ENCODE measurements at regions not wholly inside any gene's neighbourhood (a gene's known extent, or its start where the extent isn't known, plus 50 kb on each side); places are given as distances from the start of the nearest gene placed in this dataset.
A peak's percentile ranks its signal among the peaks of the same experiment; 100 is the strongest.

DNA sequence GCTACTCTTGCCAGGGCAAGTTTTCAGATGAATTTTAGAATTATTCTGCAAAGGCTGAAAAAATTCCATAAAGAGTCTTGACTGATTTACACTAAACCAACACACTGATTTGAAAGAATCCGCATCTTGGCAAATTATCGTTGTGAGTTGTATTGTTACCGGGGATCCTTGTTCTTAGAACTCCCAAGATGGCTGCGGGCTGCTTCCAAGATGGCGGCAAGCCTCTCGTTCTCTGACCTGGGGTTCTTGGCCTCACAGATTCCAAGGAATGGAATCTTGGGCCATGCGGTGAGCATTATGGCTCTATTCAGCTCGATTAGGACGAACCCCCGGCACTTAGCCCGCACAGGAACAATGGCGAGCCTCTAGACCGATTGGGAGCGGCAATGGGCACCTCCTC lies 132.5 kb downstream of the ZNF664 start:
- Histone ChIP-seq H2AFZ (ENCODE audit: low read length) (no peak overlapping the region), H4K20me1 (ENCODE audit: insufficient read depth, low read length) (no peaks in the 10 kb centered on the region), H3K79me2 (ENCODE audit: insufficient read depth, low read depth, low read length) (no peaks in the 10 kb centered on the region), H3K27ac (ENCODE audit: low read depth, low read length, poor library complexity, severe bottlenecking) (no peak overlapping the region), H3K4me3 (ENCODE audit: low read depth, low read length, poor library complexity, severe bottlenecking) (no peak overlapping the region), H3K4me1 (ENCODE audit: insufficient read depth, low read length, poor library complexity, severe bottlenecking) (peaks cover 7% of the 10 kb centered on the region), H3K4me2 (ENCODE audit: low read length) (no peak overlapping the region), H3K36me3 (ENCODE audit: insufficient read depth, low read length) (no peaks in the 10 kb centered on the region), H3K9me3 (ENCODE audit: low read length) (no peaks in the 10 kb centered on the region), H3K9me2 (ENCODE audit: insufficient read depth, low read length) (no peaks in the 10 kb centered on the region)
- no peak for DNase-seq (ENCODE audit: low spot score)
- BruUV-seq (replicated peaks), result no TSS peak
- ChIA-PET CTCF (ENCODE audit: unreplicated experiment) (no interaction called here), POLR2A (no interaction called here)
- intact Hi-C loops (cut with micrococcal nuclease; ENCODE audit: unreplicated experiment), result no loop called here
- TF ChIP-seq EZH2phosphoT487 (IDR thresholded peaks at IDR 0.05; ENCODE audit: borderline replicate concordance, low read depth, low read length), result no peak
- TF ChIP-seq, protein P1, sequence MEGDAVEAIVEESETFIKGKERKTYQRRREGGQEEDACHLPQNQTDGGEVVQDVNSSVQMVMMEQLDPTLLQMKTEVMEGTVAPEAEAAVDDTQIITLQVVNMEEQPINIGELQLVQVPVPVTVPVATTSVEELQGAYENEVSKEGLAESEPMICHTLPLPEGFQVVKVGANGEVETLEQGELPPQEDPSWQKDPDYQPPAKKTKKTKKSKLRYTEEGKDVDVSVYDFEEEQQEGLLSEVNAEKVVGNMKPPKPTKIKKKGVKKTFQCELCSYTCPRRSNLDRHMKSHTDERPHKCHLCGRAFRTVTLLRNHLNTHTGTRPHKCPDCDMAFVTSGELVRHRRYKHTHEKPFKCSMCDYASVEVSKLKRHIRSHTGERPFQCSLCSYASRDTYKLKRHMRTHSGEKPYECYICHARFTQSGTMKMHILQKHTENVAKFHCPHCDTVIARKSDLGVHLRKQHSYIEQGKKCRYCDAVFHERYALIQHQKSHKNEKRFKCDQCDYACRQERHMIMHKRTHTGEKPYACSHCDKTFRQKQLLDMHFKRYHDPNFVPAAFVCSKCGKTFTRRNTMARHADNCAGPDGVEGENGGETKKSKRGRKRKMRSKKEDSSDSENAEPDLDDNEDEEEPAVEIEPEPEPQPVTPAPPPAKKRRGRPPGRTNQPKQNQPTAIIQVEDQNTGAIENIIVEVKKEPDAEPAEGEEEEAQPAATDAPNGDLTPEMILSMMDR (conservative IDR thresholded peaks at IDR 0.05; ENCODE audit: low read length), result no peak

DNA sequence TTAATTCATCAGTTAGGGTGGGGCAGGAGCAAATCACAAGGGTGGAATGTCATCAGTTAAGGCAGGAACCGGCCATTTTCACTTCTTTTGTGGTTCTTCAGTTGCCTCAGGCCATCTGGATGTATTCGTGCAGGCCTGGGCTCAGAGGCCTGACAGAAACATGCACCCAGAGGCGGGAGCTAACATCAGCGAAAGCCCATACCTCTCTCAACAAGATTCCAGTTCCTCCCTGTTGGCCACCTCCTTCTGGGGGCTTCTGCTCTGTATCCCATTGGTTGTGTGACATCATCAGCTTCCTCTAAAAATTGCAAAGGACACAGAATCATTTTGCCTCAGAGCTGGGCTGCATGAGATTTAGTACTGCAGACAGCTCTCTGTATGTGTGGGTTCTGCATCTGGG lies 134.3 kb downstream of the ZNF664 start:
- Histone ChIP-seq H3K4me1 (ENCODE audit: insufficient read depth, low read length, poor library complexity, severe bottlenecking) (peaks cover 7% of the 10 kb centered on the region), H3K4me2 (ENCODE audit: low read length) (no peak overlapping the region), H4K20me1 (ENCODE audit: insufficient read depth, low read length) (no peaks in the 10 kb centered on the region), H3K9me2 (ENCODE audit: insufficient read depth, low read length) (no peaks in the 10 kb centered on the region), H3K9me3 (ENCODE audit: low read length) (no peaks in the 10 kb centered on the region), H3K79me2 (ENCODE audit: insufficient read depth, low read depth, low read length) (no peaks in the 10 kb centered on the region), H3K4me3 (ENCODE audit: low read depth, low read length, poor library complexity, severe bottlenecking) (no peak overlapping the region), H3K27ac (ENCODE audit: low read depth, low read length, poor library complexity, severe bottlenecking) (no peak overlapping the region), H3K36me3 (ENCODE audit: insufficient read depth, low read length) (no peaks in the 10 kb centered on the region), H2AFZ (ENCODE audit: low read length) (no peak overlapping the region)
- DNase-seq (ENCODE audit: low spot score), result no peak
- no peak for TF ChIP-seq EZH2phosphoT487 (IDR thresholded peaks at IDR 0.05; ENCODE audit: borderline replicate concordance, low read depth, low read length)
- TF ChIP-seq, protein P1 (conservative IDR thresholded peaks at IDR 0.05; ENCODE audit: low read length), result no peak
- BruUV-seq (replicated peaks), result no TSS peak
- ChIA-PET POLR2A (interaction anchor here (0.6 kb wide), 1 partner anchor 28 kb away, joined by 3 read pairs; no protein-coding TSS in a partner anchor), CTCF (ENCODE audit: unreplicated experiment) (no interaction called here)
- intact Hi-C loops (cut with micrococcal nuclease; ENCODE audit: unreplicated experiment), result no loop called here

DNA sequence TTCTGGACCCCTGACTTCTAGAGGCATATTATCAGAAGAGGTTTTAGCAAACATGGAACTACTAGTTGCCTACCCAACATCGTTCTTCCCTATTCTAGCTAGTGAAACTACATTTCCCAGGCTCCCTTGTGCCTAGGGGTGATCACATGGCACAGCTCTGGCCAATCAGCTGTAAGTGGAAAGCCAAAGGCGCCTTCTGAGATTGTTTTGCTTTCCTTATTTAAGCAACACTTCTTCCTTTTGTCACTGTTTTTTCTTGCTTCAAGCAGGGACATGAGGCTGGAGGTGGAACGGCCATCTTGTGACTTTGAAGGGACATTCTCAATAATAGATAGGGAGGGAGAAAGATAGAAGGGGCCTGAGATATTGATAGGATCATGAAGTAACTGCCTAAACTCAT lies 136.7 kb downstream of the ZNF664 start:
- ChIA-PET CTCF (ENCODE audit: unreplicated experiment) (no interaction called here), POLR2A (no interaction called here)
- no TSS peak for BruUV-seq (replicated peaks)
- H2AFZ ChIP-seq (ENCODE audit: low read length), result peak overlapping the region; percentile 99
- no peak for TF ChIP-seq EZH2phosphoT487 (IDR thresholded peaks at IDR 0.05; ENCODE audit: borderline replicate concordance, low read depth, low read length)
- TF ChIP-seq, protein P1 (conservative IDR thresholded peaks at IDR 0.05; ENCODE audit: low read length), result no peak
- peak; percentile 73 for DNase-seq (ENCODE audit: low spot score)
- intact Hi-C loops (cut with micrococcal nuclease; ENCODE audit: unreplicated experiment), result no loop called here
- no peak overlapping the region for H3K27ac ChIP-seq (ENCODE audit: low read depth, low read length, poor library complexity, severe bottlenecking)
- H3K4me1 ChIP-seq (ENCODE audit: insufficient read depth, low read length, poor library complexity, severe bottlenecking), result peaks cover 7% of the 10 kb centered on the region
- H3K79me2 ChIP-seq (ENCODE audit: insufficient read depth, low read depth, low read length), result no peaks in the 10 kb centered on the region
- no peaks in the 10 kb centered on the region for H3K36me3 ChIP-seq (ENCODE audit: insufficient read depth, low read length)
- H4K20me1 ChIP-seq (ENCODE audit: insufficient read depth, low read length), result no peaks in the 10 kb centered on the region
- H3K4me3 ChIP-seq (ENCODE audit: low read depth, low read length, poor library complexity, severe bottlenecking), result no peak overlapping the region
- H3K9me2 ChIP-seq (ENCODE audit: insufficient read depth, low read length), result no peaks in the 10 kb centered on the region
- peak overlapping the region; percentile 22; the same call in 1 of the 2 replicates for H3K4me2 ChIP-seq (ENCODE audit: low read length)
- H3K9me3 ChIP-seq (ENCODE audit: low read length), result no peaks in the 10 kb centered on the region
